Panc1 (cell line): ENCODE measurements at regions not wholly inside any gene's neighbourhood (a gene's known extent, or its start where the extent isn't known, plus 50 kb on each side); places are given as distances from the start of the nearest gene placed in this dataset.

Source experiments
- ATAC-seq: fragments of 200-7000 bp; cut with Tn5 transposase; 2 replicates; pipeline ENCODE4 v1.9.1; 2020; ENCODE audit warnings: mild to moderate bottlenecking, moderate library complexity
- BruUV-seq: library from RNA; stranded (reverse); fragments of 400-500 nt; replicated peaks from 2 replicates; lab custom pipeline; 2021; lab: Mats Ljungman, UMichigan
- CTCF ChIA-PET: fragments of 300-600 bp; sonication (Branson Sonifier 250); formaldehyde crosslinking; loops from one replicate; lab custom pipeline; 2022; ENCODE audit warnings: antibody characterized with exemption; lab: Charles Lee
- POLR2A ChIA-PET: fragments of 300-600 bp; sonication (Branson Sonifier 250); formaldehyde crosslinking; loops from one replicate; lab custom pipeline; 2022; ENCODE audit warnings: antibody characterized with exemption; lab: Charles Lee
- DNase-seq: peaks from one replicate; pipeline ENCODE4 v3.0.0-alpha.2; 2010; ENCODE audit warnings: low read depth, low spot score
- H3K27ac ChIP-seq: 2 replicates; pipeline ENCODE4 v1.5.1; 2011; ENCODE audit warnings: mild to moderate bottlenecking, low read length, inconsistent platforms
- H3K27me3 ChIP-seq: fragments of 200-500 bp; sonication (Bioruptor generic); 2 replicates; pipeline ENCODE4 v1.6.0; 2014; ENCODE audit warnings: low read length, inconsistent platforms; ENCODE audit not compliant: control insufficient read depth, insufficient read depth
- H3K36me3 ChIP-seq: fragments of 200-500 bp; sonication (Bioruptor generic); 2 replicates; pipeline ENCODE4 v1.5.1; 2014; ENCODE audit warnings: inconsistent platforms, mild to moderate bottlenecking, low read length, moderate library complexity; ENCODE audit not compliant: control insufficient read depth, insufficient read depth
- H3K4me1 ChIP-seq: 2 replicates; pipeline ENCODE4 v1.5.1; 2011; ENCODE audit warnings: inconsistent platforms, mild to moderate bottlenecking, low read length, moderate library complexity; ENCODE audit not compliant: control insufficient read depth, insufficient read depth
- H3K4me3 ChIP-seq, 2 experiments: 2 replicates each; pipeline ENCODE4 v1.5.1; 2011 to 2012; ENCODE audit warnings: low read depth in 2 of 2, low read length in 2 of 2, mild to moderate bottlenecking in 2 of 2, inconsistent platforms in 1 of 2, moderate library complexity in 1 of 2
- H3K9me3 ChIP-seq: fragments of 200-500 bp; sonication (Bioruptor generic); 2 replicates; pipeline ENCODE4 v1.5.1; 2014; ENCODE audit warnings: low read depth, mild to moderate bottlenecking, inconsistent platforms, low read length, moderate library complexity; ENCODE audit not compliant: control insufficient read depth, insufficient read depth
- CTCF ChIP-seq: fragments of 450-650 bp; IDR thresholded peaks from 2 replicates; pipeline ENCODE4 v1.5.1; 2017; ENCODE audit warnings: mild to moderate bottlenecking
- POLR2AphosphoS5 ChIP-seq: IDR thresholded peaks from 2 replicates; pipeline ENCODE4 v1.6.1; 2012; ENCODE audit warnings: mild to moderate bottlenecking, low read depth, low read length, moderate library complexity
- REST ChIP-seq, 2 experiments: IDR thresholded peaks; 2 replicates each; pipeline ENCODE4 v1.6.1; 2011 to 2012; ENCODE audit warnings: low read depth in 2 of 2, control low read depth in 1 of 2, low read length in 1 of 2, mild to moderate bottlenecking in 1 of 2, moderate library complexity in 1 of 2; ENCODE audit not compliant: insufficient read depth in 1 of 2
- SIN3A ChIP-seq: IDR thresholded peaks from 2 replicates; pipeline ENCODE4 v1.6.1; 2012; ENCODE audit warnings: low read depth, mild to moderate bottlenecking, low read length, moderate library complexity, borderline replicate concordance; ENCODE audit not compliant: insufficient read depth
- TCF7L2 ChIP-seq: IDR thresholded peaks from 2 replicates; pipeline ENCODE4 v1.6.1; 2011; ENCODE audit warnings: mild to moderate bottlenecking, low read depth, low read length, inconsistent platforms
- in situ Hi-C: cut with HindIII; loops from 2 replicates; pipeline ENCODE4 v1.10.0; 2016; ENCODE audit warnings: low sequenced_read_pairs, low pct_unique_long_range_greater_than_20kb
- intact Hi-C: fragments of 100-400 bp; cut with micrococcal nuclease; formaldehyde crosslinking; loops from one replicate; pipeline ENCODE4 v1.10.0; 2022; ENCODE audit not compliant: unreplicated experiment

DNA sequence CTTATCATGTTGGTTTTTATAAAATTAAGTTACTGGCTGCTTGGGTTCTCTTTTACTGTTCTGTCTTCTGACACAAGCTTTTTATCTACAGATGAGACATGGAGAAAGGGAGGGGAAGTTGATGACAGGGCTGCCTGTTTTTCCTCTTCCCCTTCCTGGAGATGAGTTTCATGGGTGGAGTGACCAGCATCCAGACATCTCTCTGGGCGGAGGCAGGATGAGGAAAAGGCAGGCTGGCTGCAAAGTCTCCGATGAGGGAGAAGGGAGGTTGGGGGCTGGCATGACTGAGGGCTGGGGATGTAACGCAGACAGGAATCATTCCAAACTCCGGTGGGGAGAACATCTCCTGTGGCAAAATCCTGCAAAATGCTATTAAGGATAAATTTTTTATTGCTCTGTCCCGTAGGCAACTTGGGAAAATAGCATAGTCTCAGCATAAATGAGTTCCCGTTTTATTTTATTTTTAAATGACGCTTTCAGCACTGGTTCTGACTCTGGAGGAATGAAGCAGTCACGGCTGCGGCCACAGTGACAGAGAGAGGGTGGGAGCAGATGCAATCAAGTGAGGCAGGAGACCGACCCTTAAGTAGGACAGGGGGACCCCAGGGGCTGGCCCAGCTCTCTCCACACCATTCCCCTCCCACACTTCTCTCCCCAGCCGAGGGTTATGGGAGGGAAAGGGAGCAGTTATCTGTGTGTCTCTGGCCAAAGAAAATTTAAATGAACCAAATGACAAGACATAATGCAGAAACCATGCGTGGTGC lies 108.8 kb upstream of the PMEPA1 start:
- no TSS peak for BruUV-seq
- ATAC-seq (no peak), DNase-seq (no peak)
- intact Hi-C loops, result no loop called here
- ChIA-PET POLR2A (no interaction called here), CTCF (no interaction called here)
- Histone ChIP-seq H3K36me3 (no peaks in the 10 kb centered on the region), H3K27me3 (no peaks in the 10 kb centered on the region), H3K27ac (no peak overlapping the region), H3K9me3 (no peaks in the 10 kb centered on the region), H3K4me3 (no peak overlapping the region), H3K4me1 (no peaks in the 10 kb centered on the region)
- TF ChIP-seq POLR2AphosphoS5 (no peak), CTCF (no peak), SIN3A (no peak), REST (IDR thresholded peaks at IDR 0.05; ENCODE audit: insufficient read depth in 1 of 2, low read depth in 2 of 2, low read length in 1 of 2) (no peak), TCF7L2 (no peak)
- in situ Hi-C loops, result no loop called here

DNA sequence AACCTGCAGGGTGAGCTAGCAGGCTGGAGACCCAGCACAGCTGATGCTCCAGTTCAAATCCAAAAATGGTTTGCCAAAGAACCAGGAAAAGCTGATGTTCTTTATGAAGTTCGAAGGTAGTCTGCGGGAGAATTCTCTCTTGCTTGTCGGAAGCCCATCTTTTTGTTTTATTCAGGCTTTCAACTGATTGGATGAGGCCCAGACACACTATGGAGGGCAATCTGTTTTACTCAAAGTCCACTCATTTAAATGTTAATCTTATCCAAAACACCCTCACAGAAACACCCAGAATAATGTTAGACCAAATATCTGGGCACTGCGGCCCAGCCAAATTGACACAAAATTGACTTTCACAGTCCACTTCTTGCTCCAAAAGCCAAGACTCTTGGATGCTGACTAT lies 105.6 kb upstream of the PMEPA1 start:
- ATAC-seq, result no peak
- CTCF ChIA-PET, result no interaction called here
- H3K4me1 ChIP-seq, result no peaks in the 10 kb centered on the region

More for the DNA sequence above, 105.6 kb upstream of the PMEPA1 start:
- Histone ChIP-seq H3K27me3 (no peaks in the 10 kb centered on the region), H3K36me3 (no peaks in the 10 kb centered on the region), H3K27ac (no peak overlapping the region), H3K4me3 (no peak overlapping the region), H3K9me3 (no peaks in the 10 kb centered on the region)
- POLR2A ChIA-PET, result no interaction called here
- in situ Hi-C loops, result no loop called here
- no peak for TF ChIP-seq TCF7L2
- TF ChIP-seq CTCF, result no peak
- TF ChIP-seq REST (IDR thresholded peaks at IDR 0.05; ENCODE audit: insufficient read depth in 1 of 2, low read depth in 2 of 2, low read length in 1 of 2), result no peak
- no peak for TF ChIP-seq POLR2AphosphoS5
- no peak for TF ChIP-seq SIN3A
- no peak for DNase-seq
- intact Hi-C loops, result no loop called here
- BruUV-seq, result no TSS peak
